ENCODE measurements at regions not wholly inside any gene's neighbourhood (a gene's known extent, or its start where the extent isn't known, plus 50 kb on each side); places are given as distances from the start of the nearest gene placed in this dataset.

GRCh38 chr7:123401295-123401694, 133.1 kb downstream of the IQUB start:
- H3K4me3 ChIP-seq = no peak overlapping the region
- ChIA-PET CTCF (no interaction called here), POLR2A (no interaction called here)
- no peak overlapping the region for H3K4me2 ChIP-seq
- 25% methylated on average over 6 of the region's 6 CpGs for WGBS (ENCODE audit: missing lambda C conversion rate)
- H3K27ac ChIP-seq = no peak overlapping the region
- no peaks in the 10 kb centered on the region for H3K9me3 ChIP-seq
- no peaks in the 10 kb centered on the region for H3K4me1 ChIP-seq
- ATAC-seq (no peak), FAIRE-seq (no peak), DNase-seq (ENCODE audit: low read depth in 1 of 2, low spot score in 1 of 2) (no peak)
- TF ChIP-seq EHMT2 (IDR thresholded peaks at IDR 0.05; ENCODE audit: low read depth) (no peak), PHF8 (IDR thresholded peaks at IDR 0.05; ENCODE audit: borderline replicate concordance, low read depth) (no peak), PBX3 (IDR thresholded peaks at IDR 0.05) (no peak), HOXB5 (CRISPR knock-in tag; IDR thresholded peaks at IDR 0.05) (no peak), HMGXB4 (CRISPR knock-in tag; IDR thresholded peaks at IDR 0.05; ENCODE audit: borderline replicate concordance) (no peak), POLR2AphosphoS2 (conservative IDR thresholded peaks at IDR 0.05; ENCODE audit: low read length) (no peak), E2F6 (IDR thresholded peaks at IDR 0.05; ENCODE audit: borderline replicate concordance, low read depth) (no peak), EHF (CRISPR knock-in tag; IDR thresholded peaks at IDR 0.05) (no peak), NR3C1 (IDR thresholded peaks at IDR 0.05) (no peak), CEBPB (IDR thresholded peaks at IDR 0.05) (no peak), ESRRA (IDR thresholded peaks at IDR 0.05; ENCODE audit: borderline replicate concordance, low read length) (no peak), JUN (IDR thresholded peaks at IDR 0.05) (no peak), HDAC2 (IDR thresholded peaks at IDR 0.05) (no peak), RARB (CRISPR knock-in tag; IDR thresholded peaks at IDR 0.05) (no peak), CBX8 (IDR thresholded peaks at IDR 0.05) (no peak), HOXB13 (CRISPR knock-in tag; IDR thresholded peaks at IDR 0.05; ENCODE audit: low read depth) (no peak)

- DNase-seq (ENCODE audit: low read depth in 1 of 2, low spot score in 1 of 2) (no peak), ATAC-seq (no peak), FAIRE-seq (no peak)
- H3K9me3 ChIP-seq = no peaks in the 10 kb centered on the region
- H3K27ac ChIP-seq = no peak overlapping the region
- CTCF ChIA-PET = interaction anchor here (0.5 kb wide), 1 partner anchor 71 kb away, joined by 3 read pairs; no protein-coding TSS in a partner anchor
- H3K4me1 ChIP-seq = no peaks in the 10 kb centered on the region
- no peak overlapping the region for H3K4me3 ChIP-seq
- TF ChIP-seq CBX8 (IDR thresholded peaks at IDR 0.05) (no peak), RFX5 (IDR thresholded peaks at IDR 0.05) (no peak), NR3C1 (IDR thresholded peaks at IDR 0.05) (no peak), MAFK (IDR thresholded peaks at IDR 0.05; ENCODE audit: partially characterized antibody) (no peak), HOXA7 (CRISPR knock-in tag; IDR thresholded peaks at IDR 0.05) (no peak), NPAS2 (CRISPR knock-in tag; IDR thresholded peaks at IDR 0.05; ENCODE audit: borderline replicate concordance) (no peak), FOSL2 (IDR thresholded peaks at IDR 0.05) (no peak), FOSL2 (CRISPR knock-in tag; IDR thresholded peaks at IDR 0.05) (no peak)
- no peak overlapping the region for H3K4me2 ChIP-seq
- POLR2A ChIA-PET = no interaction called here
Observed at GRCh38 chr7:123400196-123400595, 134.2 kb downstream of the IQUB start.

- ChIA-PET POLR2A (no interaction called here), CTCF (interaction anchor here (1.4 kb wide), 1 partner anchor 31 kb away, joined by 3 read pairs; no protein-coding TSS in a partner anchor)
- FAIRE-seq (no peak), ATAC-seq (no peak), DNase-seq (ENCODE audit: low read depth in 1 of 2, low spot score in 1 of 2) (no peak)
- no peak overlapping the region for H3K4me2 ChIP-seq
- H3K4me1 ChIP-seq = no peaks in the 10 kb centered on the region
- no peak overlapping the region for H3K4me3 ChIP-seq
- no peaks in the 10 kb centered on the region for H3K9me3 ChIP-seq
- H3K27ac ChIP-seq = no peak overlapping the region
- no peak for TF ChIP-seq NPAS2 (CRISPR knock-in tag; IDR thresholded peaks at IDR 0.05; ENCODE audit: borderline replicate concordance)
- no peak for TF ChIP-seq MAX (IDR thresholded peaks at IDR 0.05)
- no peak for TF ChIP-seq MAZ (IDR thresholded peaks at IDR 0.05; ENCODE audit: borderline replicate concordance, low read depth, low read length)
- TF ChIP-seq JUNB (IDR thresholded peaks at IDR 0.05) = no peak
- TF ChIP-seq POLR2AphosphoS2 (conservative IDR thresholded peaks at IDR 0.05; ENCODE audit: low read length) = no peak
- no peak for TF ChIP-seq JUN (IDR thresholded peaks at IDR 0.05)
- no peak for TF ChIP-seq KDM5A (IDR thresholded peaks at IDR 0.05)
- no peak for TF ChIP-seq E2F6 (IDR thresholded peaks at IDR 0.05; ENCODE audit: borderline replicate concordance, low read depth)
- TF ChIP-seq FOSB (CRISPR knock-in tag; IDR thresholded peaks at IDR 0.05) = no peak
- no peak for TF ChIP-seq BCL3 (IDR thresholded peaks at IDR 0.05)
- TF ChIP-seq ZC3H11A (IDR thresholded peaks at IDR 0.05) = no peak
- no peak for TF ChIP-seq HOXB13 (CRISPR knock-in tag; IDR thresholded peaks at IDR 0.05; ENCODE audit: low read depth)
- TF ChIP-seq PBX3 (IDR thresholded peaks at IDR 0.05) = no peak
- no peak for TF ChIP-seq SMC3 (IDR thresholded peaks at IDR 0.05)
- no peak for TF ChIP-seq CEBPB (IDR thresholded peaks at IDR 0.05)
- TF ChIP-seq ZNF302 (CRISPR knock-in tag; IDR thresholded peaks at IDR 0.05) = no peak
Observed at GRCh38 chr7:123398921-123399320, 135.5 kb downstream of the IQUB start.

All from A549 (cell line).